Ovary (tissue), 7 donors: ENCODE measurements at regions not wholly inside any gene's neighbourhood (a gene's known extent, or its start where the extent isn't known, plus 50 kb on each side); places are given as distances from the start of the nearest gene placed in this dataset.

Experiments used
- DNase-seq, 5 donors: peaks; one replicate each; pipeline ENCODE4 v3.0.0-alpha.2; 2019 to 2020
- H3K27ac ChIP-seq, 2 donors: fragments of 200-600 bp; one replicate each; pipeline versions ENCODE4 v1.5.1 to v1.8.0; 2019 to 2022
- H3K27me3 ChIP-seq: fragments of 200-600 bp; one replicate; pipeline ENCODE4 v1.8.0; 2022
- H3K36me3 ChIP-seq: fragments of 200-600 bp; sonication (generic); one replicate; pipeline ENCODE4 v1.5.1; 2019
- H3K4me1 ChIP-seq: one replicate; pipeline ENCODE4 v1.8.1; 2013; ENCODE audit warnings: mild to moderate bottlenecking, moderate library complexity; ENCODE audit not compliant: insufficient read depth
- H3K4me3 ChIP-seq: fragments of 200-600 bp; sonication (generic); one replicate; pipeline ENCODE4 v1.5.1; 2017
- H3K9me3 ChIP-seq, 2 donors: fragments of 200-600 bp in 1 of 2; sonication (generic) in 1 of 2; one replicate each; pipeline versions ENCODE4 v1.5.1 to v1.8.1; 2013 to 2019; ENCODE audit warnings: mild to moderate bottlenecking in 1 of 2, moderate library complexity in 1 of 2
- EP300 ChIP-seq: sonication (generic); formaldehyde crosslinking; IDR thresholded peaks from one replicate; pipeline ENCODE4 v1.6.1; 2017; ENCODE audit warnings: antibody characterized with exemption
- POLR2A ChIP-seq: fragments of 450-650 bp; IDR thresholded peaks from one replicate; pipeline ENCODE4 v1.6.1; 2017; ENCODE audit warnings: antibody characterized with exemption, mild to moderate bottlenecking, moderate library complexity
- WGBS, 3 donors: extraction: QIAGEN DNeasy Blood & Tissue Kit in 1 of 3; methylation state at CpG; one replicate each; pipeline versions ENCODE4 v1.1.5 to v1.1.7; 2013 to 2017; 5-methylcytosine and 5-hydroxymethylcytosine counted together
- intact Hi-C, 4 donors: fragments of 100-400 bp; cut with DNase I; formaldehyde crosslinking; loops; one replicate each; pipeline versions ENCODE4 v1.11.0 to v1.15.1; 2022 to 2023
- TF ChIP-seq, protein P1 (sequence below), 3 donors: fragments of 450-650 bp in 2 of 3; fragments of 200-600 bp in 1 of 3; IDR thresholded peaks; one replicate each; pipeline versions ENCODE4 v1.5.1 to v1.8.0; 2016 to 2022; ENCODE audit warnings: antibody characterized with exemption in 3 of 3, mild to moderate bottlenecking in 1 of 3
- donor health status: DM: no; HTN: no; CAD: no; lungs with moderate emphysema.
- donor health status: DM: no; HTN: no; CAD: no.
- donor health status: Bipolar disorder and iron deficiency.
- donor health status: DM: no; HTN: no; CAD: no.
- donor health status: DM: yes; HTN: yes; CAD: no.

GRCh38 chr20:50403565-50404418 lies 106.4 kb upstream of the PTPN1 start:
- Histone ChIP-seq H3K4me3 (no peak overlapping the region), H3K36me3 (no peaks in the 10 kb centered on the region), H3K4me1 (peaks cover 8% of the 10 kb centered on the region), H3K27ac (peak overlapping the region in 1 of 2 donors; percentile 12), H3K27me3 (no peaks in the 10 kb centered on the region), H3K9me3 (no peaks in the 10 kb centered on the region)
- 48 to 56% (median 53%) methylated on average over 13 of the region's 13 CpGs for WGBS, 3 donors
- no peak for TF ChIP-seq EP300
- TF ChIP-seq, protein P1, sequence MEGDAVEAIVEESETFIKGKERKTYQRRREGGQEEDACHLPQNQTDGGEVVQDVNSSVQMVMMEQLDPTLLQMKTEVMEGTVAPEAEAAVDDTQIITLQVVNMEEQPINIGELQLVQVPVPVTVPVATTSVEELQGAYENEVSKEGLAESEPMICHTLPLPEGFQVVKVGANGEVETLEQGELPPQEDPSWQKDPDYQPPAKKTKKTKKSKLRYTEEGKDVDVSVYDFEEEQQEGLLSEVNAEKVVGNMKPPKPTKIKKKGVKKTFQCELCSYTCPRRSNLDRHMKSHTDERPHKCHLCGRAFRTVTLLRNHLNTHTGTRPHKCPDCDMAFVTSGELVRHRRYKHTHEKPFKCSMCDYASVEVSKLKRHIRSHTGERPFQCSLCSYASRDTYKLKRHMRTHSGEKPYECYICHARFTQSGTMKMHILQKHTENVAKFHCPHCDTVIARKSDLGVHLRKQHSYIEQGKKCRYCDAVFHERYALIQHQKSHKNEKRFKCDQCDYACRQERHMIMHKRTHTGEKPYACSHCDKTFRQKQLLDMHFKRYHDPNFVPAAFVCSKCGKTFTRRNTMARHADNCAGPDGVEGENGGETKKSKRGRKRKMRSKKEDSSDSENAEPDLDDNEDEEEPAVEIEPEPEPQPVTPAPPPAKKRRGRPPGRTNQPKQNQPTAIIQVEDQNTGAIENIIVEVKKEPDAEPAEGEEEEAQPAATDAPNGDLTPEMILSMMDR (IDR thresholded peaks at IDR 0.05) = no peak
- TF ChIP-seq POLR2A = no peak
- intact Hi-C loops = no loop called here
- no peak for DNase-seq

GRCh38 chr20:50404419-50405234 lies 105.6 kb upstream of the PTPN1 start:
- 77 to 81% (median 80%) methylated on average over 9 of the region's 9 CpGs for whole genome bisulfite sequencing, 3 donors
- TF ChIP-seq EP300 = no peak
- no peak for TF ChIP-seq POLR2A
- TF ChIP-seq, protein P1 (IDR thresholded peaks at IDR 0.05) = no peak
- no peaks in the 10 kb centered on the region for H3K36me3 ChIP-seq
- peak overlapping the region in 1 of 2 donors; percentile 30 for H3K27ac ChIP-seq
- H3K9me3 ChIP-seq = no peaks in the 10 kb centered on the region
- H3K4me3 ChIP-seq = no peak overlapping the region
- intact Hi-C loops = no loop called here
- peaks cover 2% of the 10 kb centered on the region for H3K4me1 ChIP-seq
- no peaks in the 10 kb centered on the region for H3K27me3 ChIP-seq
- DNase-seq = no peak

GRCh38 chr20:50405235-50405914 lies 104.8 kb upstream of the PTPN1 start:
- no peaks in the 10 kb centered on the region for H3K36me3 ChIP-seq
- peaks cover 2% of the 10 kb centered on the region for H3K4me1 ChIP-seq
- H3K4me3 ChIP-seq = no peak overlapping the region
- DNase-seq = no peak
- TF ChIP-seq, protein P1 (IDR thresholded peaks at IDR 0.05) = no peak
- TF ChIP-seq POLR2A = no peak
- no peak for TF ChIP-seq EP300
- intact Hi-C loops = no loop called here
- no peaks in the 10 kb centered on the region for H3K27me3 ChIP-seq
- H3K9me3 ChIP-seq = no peaks in the 10 kb centered on the region
- peak overlapping the region in 1 of 2 donors; percentile 30 for H3K27ac ChIP-seq
- WGBS, 3 donors = 62 to 76% (median 72%) methylated on average over 10 of the region's 10 CpGs

DNA sequence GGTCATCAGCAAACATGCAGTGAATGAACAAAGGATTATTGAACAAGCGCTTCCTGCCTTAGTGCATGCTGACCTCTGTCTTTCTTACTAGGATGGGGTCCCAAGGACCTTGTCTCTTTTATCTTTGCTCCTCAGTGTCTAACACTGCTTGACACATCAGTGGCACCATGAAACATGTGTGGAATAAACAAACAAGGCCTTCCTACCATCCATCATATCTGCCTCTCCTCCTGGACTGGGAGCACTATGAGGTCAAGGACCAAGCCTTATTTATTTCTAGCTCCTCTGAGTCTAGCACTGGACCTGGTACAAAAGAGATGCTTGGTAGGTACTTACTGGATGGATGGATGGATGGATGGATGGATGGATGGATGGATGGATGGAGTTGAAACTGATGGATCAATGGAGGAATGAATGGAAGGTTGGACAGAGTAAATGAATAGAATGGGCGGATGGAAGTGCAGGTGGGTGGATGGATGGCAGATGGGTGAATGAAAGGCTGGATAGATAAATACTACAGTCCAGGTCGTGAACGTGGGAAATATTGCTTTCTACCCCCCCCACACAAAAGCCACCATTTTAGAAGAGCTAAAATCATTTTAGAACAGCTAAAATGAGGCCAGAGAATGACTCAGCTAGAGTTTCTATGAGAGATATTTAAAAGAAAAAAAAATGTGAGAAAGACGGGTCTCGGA lies 104.1 kb upstream of the PTPN1 start:
- intact Hi-C loops = no loop called here
- no peaks in the 10 kb centered on the region for H3K36me3 ChIP-seq
- no peak overlapping the region for H3K27ac ChIP-seq
- 71 to 86% (median 84%) methylated on average over 6 of the region's 6 CpGs for WGBS, 3 donors
- TF ChIP-seq, protein P1 (IDR thresholded peaks at IDR 0.05) = no peak
- TF ChIP-seq POLR2A (no peak), EP300 (no peak)
- no peaks in the 10 kb centered on the region for H3K27me3 ChIP-seq
- H3K4me3 ChIP-seq = no peak overlapping the region
- H3K4me1 ChIP-seq = peaks cover 2% of the 10 kb centered on the region
- DNase-seq = no peak
- H3K9me3 ChIP-seq = no peaks in the 10 kb centered on the region
